ENCODE measurements at regions not wholly inside any gene's neighbourhood (a gene's known extent, or its start where the extent isn't known, plus 50 kb on each side); places are given as distances from the start of the nearest gene placed in this dataset.

DNA sequence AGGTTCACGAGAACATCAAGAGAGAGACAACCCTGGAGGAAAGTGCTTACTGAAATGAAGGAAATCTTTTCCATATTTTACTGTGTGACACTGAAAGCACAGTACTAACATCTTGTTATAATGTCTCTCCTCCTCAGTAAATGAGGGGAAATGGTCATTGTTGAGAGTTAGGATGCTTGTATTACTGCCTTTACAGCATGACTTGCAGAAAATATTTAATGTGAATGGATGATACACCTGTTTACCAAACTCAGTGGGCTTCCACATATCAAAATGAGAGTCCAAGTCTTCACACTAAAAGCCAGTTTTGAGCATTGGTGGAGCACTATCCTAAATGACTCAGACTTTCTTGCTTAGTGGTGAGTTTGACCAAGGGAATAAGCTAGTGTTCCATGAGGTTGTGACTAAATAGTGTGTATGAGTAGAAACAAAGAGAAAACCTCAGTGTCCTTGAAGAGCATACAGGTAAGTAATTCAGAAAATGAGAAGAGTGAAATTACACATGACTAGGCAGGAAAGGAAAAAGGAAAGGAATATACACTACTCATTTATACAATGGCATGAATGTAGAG is 930.7 kb upstream of the CELF4 start (continued):
- TF ChIP-seq TCF12 (IDR thresholded peaks at IDR 0.05; ENCODE audit: low read depth, low read length), result no peak
- no peak for TF ChIP-seq CEBPB (IDR thresholded peaks at IDR 0.05; ENCODE audit: low read depth, low read length)

Data from H1 (cell line).